GM12878 (cell line): ENCODE measurements at regions not wholly inside any gene's neighbourhood (a gene's known extent, or its start where the extent isn't known, plus 50 kb on each side); places are given as distances from the start of the nearest gene placed in this dataset.

Experiments used
- ATAC-seq: fragments of 200-7000 bp; cut with Tn5 transposase; 3 replicates; pipeline ENCODE4 v1.9.1; 2020; ENCODE audit warnings: mild to moderate bottlenecking, moderate library complexity
- BruUV-seq: library from RNA; stranded (reverse); fragments of 400-500 nt; replicated peaks from 2 replicates; lab custom pipeline; 2021; lab: Mats Ljungman, UMichigan
- CTCF ChIA-PET: fragments of 300-600 bp; sonication (Branson Sonifier 250); formaldehyde crosslinking; extraction: SDS; loops from one replicate; lab custom pipeline; 2021; ENCODE audit warnings: inconsistent platforms; lab: Yijun Ruan, JAX
- POLR2A ChIA-PET: fragments of 350-600 bp; formaldehyde crosslinking; extraction: SDS; loops from one replicate; lab custom pipeline; 2021; ENCODE audit warnings: inconsistent platforms; lab: Charles Lee
- RAD21 ChIA-PET: fragments of 300-600 bp; sonication (Branson Sonifier 250); formaldehyde crosslinking; loops from one replicate; lab custom pipeline; 2023; ENCODE audit warnings: antibody characterized with exemption; ENCODE audit not compliant: unreplicated experiment; lab: Charles Lee
- SMC1A ChIA-PET: fragments of 300-600 bp; sonication (Branson Sonifier 250); formaldehyde crosslinking; loops from one replicate; lab custom pipeline; 2023; ENCODE audit not compliant: unreplicated experiment, uncharacterized antibody; lab: Charles Lee
- DNase-seq: peaks from one replicate; pipeline ENCODE4 v3.0.0-alpha.2; 2011; ENCODE audit warnings: low read depth, low spot score
- FAIRE-seq: peaks from 3 replicates; lab custom pipeline; 2011; peaks lifted over from hg19 to GRCh38; lab: Jason Lieb, UNC
- H2AFZ ChIP-seq: 2 replicates; pipeline ENCODE4 v1.6.0; 2011; ENCODE audit warnings: low read depth, low read length, control low read depth; ENCODE audit not compliant: control insufficient read depth
- H3K27ac ChIP-seq: 2 replicates; pipeline ENCODE4 v1.5.1; 2011; ENCODE audit warnings: control low read depth; ENCODE audit not compliant: control insufficient read depth, insufficient read depth
- H3K27me3 ChIP-seq, 2 experiments: replicated peaks in 1 of 2; 2 replicates each; pipeline versions ENCODE4 v1.6.0 to v1.6.1; 2011; ENCODE audit warnings: low read length in 1 of 2; ENCODE audit not compliant: control insufficient read depth in 2 of 2, insufficient read depth in 2 of 2
- H3K36me3 ChIP-seq, 2 experiments: 2 replicates each; pipeline ENCODE4 v1.5.1; 2011; ENCODE audit warnings: low read length in 1 of 2; ENCODE audit not compliant: control insufficient read depth in 2 of 2, insufficient read depth in 2 of 2
- H3K4me1 ChIP-seq: 2 replicates; pipeline ENCODE4 v1.6.1; 2011; ENCODE audit warnings: mild to moderate bottlenecking, low read length, moderate library complexity, mixed read lengths; ENCODE audit not compliant: control insufficient read depth, insufficient read depth
- H3K4me2 ChIP-seq: 2 replicates; pipeline ENCODE4 v1.6.0; 2011; ENCODE audit warnings: control low read depth; ENCODE audit not compliant: control insufficient read depth, insufficient read depth
- H3K4me3 ChIP-seq: fragments of 200-600 bp; sonication (generic); 2 replicates; pipeline ENCODE4 v1.5.1; 2016
- H3K79me2 ChIP-seq: 2 replicates; pipeline ENCODE4 v1.6.0; 2011; ENCODE audit warnings: low read length; ENCODE audit not compliant: control insufficient read depth, insufficient read depth
- H3K9ac ChIP-seq: 2 replicates; pipeline ENCODE4 v1.8.0; 2011; ENCODE audit warnings: low read length, control low read depth, mixed read lengths; ENCODE audit not compliant: control insufficient read depth, insufficient read depth
- H3K9me3 ChIP-seq: replicated peaks from 3 replicates; pipeline ENCODE4 v1.5.1; 2011; ENCODE audit warnings: mild to moderate bottlenecking, low read length; ENCODE audit not compliant: control insufficient read depth, insufficient read depth
- H4K20me1 ChIP-seq: 2 replicates; pipeline ENCODE4 v1.6.0; 2011; ENCODE audit not compliant: control insufficient read depth, insufficient read depth
- BACH1 ChIP-seq: fragments of 450-650 bp; IDR thresholded peaks from 2 replicates; pipeline ENCODE4 v1.6.1; 2017; ENCODE audit warnings: mild to moderate bottlenecking, borderline replicate concordance
- BHLHE40 ChIP-seq, 2 experiments: fragments of 450-650 bp in 1 of 2; IDR thresholded peaks; 2 replicates each; pipeline ENCODE4 v1.6.1; 2011 to 2017; ENCODE audit warnings: low read depth in 2 of 2, borderline replicate concordance in 1 of 2, improper control_type of control experiment in 1 of 2, low read length in 1 of 2, mild to moderate bottlenecking in 1 of 2
- DPF2 ChIP-seq: fragments of 450-650 bp; IDR thresholded peaks from 2 replicates; pipeline ENCODE4 v1.6.1; 2017; ENCODE audit warnings: mild to moderate bottlenecking
- FOS ChIP-seq: IDR thresholded peaks from 3 replicates; pipeline ENCODE4 v1.6.1; 2011; ENCODE audit warnings: borderline replicate concordance; ENCODE audit not compliant: insufficient read length; ENCODE audit errors: extremely low read depth
- NRF1 ChIP-seq: conservative IDR thresholded peaks from 2 replicates; pipeline ENCODE4 v1.6.1; 2011; ENCODE audit warnings: mild to moderate bottlenecking, low read depth, low read length, improper control_type of control experiment
- PAX8 ChIP-seq: fragments of 450-650 bp; IDR thresholded peaks from 2 replicates; pipeline ENCODE4 v1.6.1; 2017; ENCODE audit warnings: mild to moderate bottlenecking, moderate library complexity
- SMARCA5 ChIP-seq: fragments of 450-650 bp; IDR thresholded peaks from 2 replicates; pipeline ENCODE4 v1.6.1; 2017; ENCODE audit warnings: mild to moderate bottlenecking
- YY1 ChIP-seq: IDR thresholded peaks from 2 replicates; pipeline ENCODE4 v1.6.1; 2011; ENCODE audit warnings: low read depth, mild to moderate bottlenecking, low read length
- ZBED1 ChIP-seq: IDR thresholded peaks from 2 replicates; pipeline ENCODE4 v1.6.1; 2016; ENCODE audit warnings: borderline replicate concordance
- ZBTB33 ChIP-seq: fragments of 450-650 bp; IDR thresholded peaks from 2 replicates; pipeline ENCODE4 v1.6.1; 2017; ENCODE audit warnings: mild to moderate bottlenecking
- ZNF24 ChIP-seq: fragments of 450-650 bp; IDR thresholded peaks from 2 replicates; pipeline ENCODE4 v1.6.1; 2017; ENCODE audit warnings: antibody characterized with exemption, mild to moderate bottlenecking
- ZSCAN29 ChIP-seq: fragments of 450-650 bp; IDR thresholded peaks from 2 replicates; pipeline ENCODE4 v1.6.1; 2017; ENCODE audit warnings: mild to moderate bottlenecking, moderate library complexity
- WGBS: methylation state at CpG from one replicate; pipeline ENCODE4 v1.1.6; 2016; ENCODE audit warnings: low lambda C conversion rate; ENCODE audit not compliant: insufficient replicate concordance, insufficient coverage; ENCODE audit errors: missing lambda C conversion rate; 5-methylcytosine and 5-hydroxymethylcytosine counted together
- in situ Hi-C: fragments of 300-500 bp; cut with MboI; formaldehyde crosslinking; loops from 9 replicates; pipeline ENCODE4 v1.14.3; 2018; ENCODE audit warnings: mixed read lengths
- intact Hi-C: fragments of 100-400 bp; cut with micrococcal nuclease; formaldehyde crosslinking; loops from one replicate; pipeline ENCODE4 v1.14.2; 2022; ENCODE audit not compliant: unreplicated experiment

- no peak for TF ChIP-seq NRF1
Measured at GRCh38 chr6:156497618-156498017, 279.6 kb upstream of the ARID1B start (continued).

GRCh38 chr6:156487877-156488276, 289.3 kb upstream of the ARID1B start:
- ChIA-PET CTCF (no interaction called here), RAD21 (no interaction called here), POLR2A (no interaction called here), SMC1A (no interaction called here)
- H3K4me2 ChIP-seq, result no peak overlapping the region
- intact Hi-C loops (no loop called here), in situ Hi-C loops (no loop called here)
- TF ChIP-seq DPF2, result no peak
- TF ChIP-seq ZNF24, result no peak
- no peak for TF ChIP-seq ZSCAN29
- TF ChIP-seq BHLHE40 (IDR thresholded peaks at IDR 0.05; ENCODE audit: borderline replicate concordance in 1 of 2, low read depth in 2 of 2, low read length in 1 of 2), result no peak
- H3K4me3 ChIP-seq, result no peak overlapping the region
- 43% methylated on average over 2 of the region's 2 CpGs for WGBS
- H3K4me1 ChIP-seq, result no peaks in the 10 kb centered on the region
- H3K36me3 ChIP-seq, result no peaks in the 10 kb centered on the region
- no peak overlapping the region for H2AFZ ChIP-seq
- no peak overlapping the region for H3K27ac ChIP-seq
- no peaks in the 10 kb centered on the region for H3K27me3 ChIP-seq
- no peak for FAIRE-seq
- no peaks in the 10 kb centered on the region; the same call in 2 of the 3 replicates for H3K9me3 ChIP-seq
- no peaks in the 10 kb centered on the region for H4K20me1 ChIP-seq
- no TSS peak for BruUV-seq
- no peak overlapping the region for H3K9ac ChIP-seq
- no peaks in the 10 kb centered on the region for H3K79me2 ChIP-seq
- DNase-seq, result no peak
- no peak for ATAC-seq

GRCh38 chr6:156485150-156485549, 292.0 kb upstream of the ARID1B start:
- DNase-seq, result no peak
- Histone ChIP-seq H3K9me3 (no peaks in the 10 kb centered on the region), H3K4me1 (no peaks in the 10 kb centered on the region), H2AFZ (no peak overlapping the region), H4K20me1 (no peaks in the 10 kb centered on the region), H3K4me2 (no peak overlapping the region), H3K27ac (no peak overlapping the region), H3K9ac (no peak overlapping the region), H3K36me3 (no peaks in the 10 kb centered on the region), H3K79me2 (no peaks in the 10 kb centered on the region), H3K27me3 (no peaks in the 10 kb centered on the region), H3K4me3 (no peak overlapping the region)
- ChIA-PET CTCF (no interaction called here), SMC1A (no interaction called here), POLR2A (no interaction called here), RAD21 (no interaction called here)
- no peak for ATAC-seq
- BruUV-seq, result no TSS peak
- intact Hi-C loops (no loop called here), in situ Hi-C loops (no loop called here)
- no peak for FAIRE-seq
- TF ChIP-seq DPF2 (no peak), PAX8 (no peak), SMARCA5 (no peak), BACH1 (no peak), ZBED1 (no peak), FOS (no peak), ZBTB33 (no peak), YY1 (no peak)
